ENCODE measurements at regions not wholly inside any gene's neighbourhood (a gene's known extent, or its start where the extent isn't known, plus 50 kb on each side); places are given as distances from the start of the nearest gene placed in this dataset.

DNA sequence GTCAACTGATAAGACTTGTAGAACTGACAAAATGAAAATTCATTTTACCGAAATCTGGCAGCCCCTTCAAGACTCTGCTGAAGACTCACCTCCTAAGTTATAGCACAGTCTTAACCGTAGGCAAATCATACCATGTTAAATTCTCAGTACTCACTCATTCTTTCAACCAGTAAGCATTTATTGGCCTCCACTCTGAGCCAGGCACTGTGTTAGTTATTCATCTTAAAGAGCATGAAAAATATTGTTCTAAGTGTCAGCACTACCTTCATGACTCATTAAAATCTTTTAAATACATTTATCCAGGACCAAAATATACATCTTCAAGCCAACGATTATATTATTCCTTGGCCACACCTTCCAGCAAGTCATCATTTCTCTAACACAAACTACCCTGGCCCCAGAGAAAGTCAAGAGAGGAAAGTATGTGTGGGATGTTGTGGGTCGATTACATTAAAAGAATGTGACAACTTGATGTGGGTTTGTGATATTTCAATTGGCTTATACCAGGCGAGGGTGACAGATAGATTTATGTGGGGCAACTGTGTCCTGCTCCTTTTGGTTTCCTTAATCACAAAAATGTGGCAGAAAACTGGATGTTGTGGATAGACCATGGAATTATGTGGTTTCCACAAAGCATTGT lies 55.0 kb downstream of the TMEM30B start:
- no peak for DNase-seq (ENCODE audit: low read depth)

DNA sequence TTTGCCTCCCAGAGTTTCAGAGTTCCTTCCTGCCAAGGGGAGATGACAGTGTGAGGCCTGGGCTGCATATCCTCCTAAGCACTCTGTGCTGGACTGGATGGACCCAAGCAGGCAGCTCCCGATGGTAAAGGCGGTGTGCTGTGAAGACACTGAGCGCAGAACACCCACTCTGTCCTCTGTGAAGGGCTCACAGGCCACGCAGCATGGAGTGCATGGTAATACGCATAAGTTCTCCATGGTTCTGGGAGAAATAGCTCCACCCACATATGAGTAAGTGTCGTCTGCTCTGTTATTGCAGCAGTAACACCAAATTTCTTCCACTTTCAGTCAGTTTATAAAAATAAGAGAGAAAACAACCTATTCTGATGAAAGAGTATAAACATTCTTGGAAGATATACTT lies 55.8 kb downstream of the TMEM30B start:
- DNase-seq (ENCODE audit: low read depth) = no peak

- no peak for DNase-seq (ENCODE audit: low read depth)
Observed at GRCh38 chr14:61223552-61223951, 57.6 kb downstream of the TMEM30B start.

DNA sequence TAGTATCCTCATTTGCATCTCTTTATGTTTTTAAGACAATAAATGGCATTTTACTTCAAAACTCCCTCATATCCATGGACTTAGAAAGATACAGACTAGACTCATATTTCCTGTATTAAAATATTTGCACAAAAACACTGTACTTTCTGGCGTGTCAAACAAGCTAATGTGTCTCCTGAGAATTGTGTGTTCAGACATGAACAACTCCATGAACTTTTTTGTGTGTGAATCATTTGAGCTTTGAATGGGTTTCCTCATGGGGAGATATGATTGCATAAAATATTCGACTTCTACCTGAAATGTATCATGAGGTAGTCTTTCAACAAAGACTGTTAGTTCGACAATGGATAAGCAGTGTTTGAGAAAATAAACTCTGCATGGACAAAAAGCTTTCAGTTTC lies 58.8 kb downstream of the TMEM30B start:
- no peak for DNase-seq (ENCODE audit: low read depth)

- no peak for DNase-seq (ENCODE audit: low read depth)
Observed at GRCh38 chr14:61221906-61222305, 59.2 kb downstream of the TMEM30B start.

GRCh38 chr14:61219673-61220072 lies 61.5 kb downstream of the TMEM30B start:
- DNase-seq (ENCODE audit: low read depth) = no peak

DNA sequence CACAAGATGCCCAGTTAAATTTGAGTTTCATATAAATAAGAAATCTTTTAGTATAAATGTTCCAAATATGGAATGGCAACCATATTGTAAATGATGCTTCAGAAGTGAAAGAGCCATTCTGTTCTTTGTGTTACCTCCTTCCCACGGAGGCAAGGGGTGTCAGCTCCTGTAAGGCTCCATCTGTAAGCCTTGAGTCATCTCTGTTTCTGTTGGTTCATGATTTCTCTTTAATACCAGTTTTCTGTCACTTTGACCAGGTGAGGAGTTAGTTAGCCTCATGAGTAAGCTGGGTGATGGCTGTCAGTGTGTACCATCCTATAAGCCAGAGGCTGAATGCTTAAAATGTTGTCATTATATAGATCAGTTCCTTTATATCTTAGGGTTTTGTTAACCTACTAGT lies 61.9 kb downstream of the TMEM30B start:
- DNase-seq (ENCODE audit: low read depth) = no peak

DNA sequence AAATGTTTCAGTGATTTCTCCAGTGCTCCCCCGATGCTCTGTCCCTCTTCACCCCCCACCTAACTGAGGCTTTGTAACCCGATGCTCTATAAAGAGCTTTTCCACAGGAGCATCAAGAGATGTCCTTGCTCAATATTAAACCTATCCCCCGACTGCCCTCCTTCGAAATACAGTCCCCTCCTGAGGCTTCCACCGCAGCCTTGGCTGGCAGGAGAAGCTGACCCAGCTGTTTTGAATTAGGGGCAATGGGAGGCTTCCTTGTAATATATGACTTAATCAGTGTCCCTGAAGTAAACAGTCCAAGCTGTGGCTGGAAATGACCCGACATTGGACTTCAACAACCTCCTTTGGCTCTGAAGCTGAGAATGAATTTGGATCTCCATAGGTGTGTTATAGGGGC lies 62.4 kb downstream of the TMEM30B start:
- DNase-seq (ENCODE audit: low read depth) = no peak

- DNase-seq (ENCODE audit: low read depth) = no peak
Observed at GRCh38 chr14:61218157-61218556, 63.0 kb downstream of the TMEM30B start.

GRCh38 chr14:61217516-61217915 lies 63.6 kb downstream of the TMEM30B start:
- DNase-seq (ENCODE audit: low read depth) = no peak

GRCh38 chr14:61215222-61216020 lies 65.7 kb downstream of the TMEM30B start:
- DNase-seq (ENCODE audit: low read depth) = no peak

DNA sequence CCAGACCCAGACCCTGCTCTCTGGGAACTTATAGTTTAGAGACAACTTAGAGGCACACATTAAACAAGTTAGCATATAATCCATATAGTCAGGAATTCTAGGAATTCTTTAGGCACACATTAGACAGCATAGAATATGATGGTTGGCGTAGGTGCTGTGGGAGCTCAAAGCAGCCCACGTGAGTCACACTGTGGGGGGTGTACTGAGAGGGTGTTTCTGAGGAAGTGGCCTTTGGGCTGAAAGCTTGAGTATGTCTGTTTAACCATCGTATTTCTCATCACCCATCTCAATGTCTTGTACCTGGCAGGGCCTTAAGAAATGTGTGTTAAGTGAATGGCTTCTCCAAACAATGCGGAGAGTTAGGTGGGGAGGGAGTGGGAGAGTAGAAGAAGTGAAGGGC lies 67.2 kb downstream of the TMEM30B start:
- DNase-seq (ENCODE audit: low read depth) = no peak

- DNase-seq (ENCODE audit: low read depth) = no peak
Observed at GRCh38 chr14:61213191-61213621, 67.9 kb downstream of the TMEM30B start.

DNA sequence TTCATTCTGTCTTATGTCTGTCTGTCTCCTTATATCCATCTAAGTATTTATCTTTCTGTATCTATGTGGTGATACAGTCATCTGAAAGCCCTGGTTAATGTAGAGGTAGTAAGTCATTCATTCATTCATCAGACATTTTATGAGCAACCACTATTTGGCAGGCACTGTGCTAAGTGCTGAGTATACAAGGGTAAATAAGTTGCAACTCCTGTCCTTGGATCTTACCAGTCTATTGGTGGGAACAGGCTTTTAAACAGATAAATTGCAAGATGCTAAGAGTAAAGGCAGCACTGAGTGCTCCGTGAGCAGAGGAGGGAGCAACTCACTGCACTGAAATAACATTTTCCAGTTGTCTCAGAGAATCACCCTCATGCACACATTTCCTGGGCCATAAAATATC lies 68.6 kb downstream of the TMEM30B start:
- no peak for DNase-seq (ENCODE audit: low read depth)

DNA sequence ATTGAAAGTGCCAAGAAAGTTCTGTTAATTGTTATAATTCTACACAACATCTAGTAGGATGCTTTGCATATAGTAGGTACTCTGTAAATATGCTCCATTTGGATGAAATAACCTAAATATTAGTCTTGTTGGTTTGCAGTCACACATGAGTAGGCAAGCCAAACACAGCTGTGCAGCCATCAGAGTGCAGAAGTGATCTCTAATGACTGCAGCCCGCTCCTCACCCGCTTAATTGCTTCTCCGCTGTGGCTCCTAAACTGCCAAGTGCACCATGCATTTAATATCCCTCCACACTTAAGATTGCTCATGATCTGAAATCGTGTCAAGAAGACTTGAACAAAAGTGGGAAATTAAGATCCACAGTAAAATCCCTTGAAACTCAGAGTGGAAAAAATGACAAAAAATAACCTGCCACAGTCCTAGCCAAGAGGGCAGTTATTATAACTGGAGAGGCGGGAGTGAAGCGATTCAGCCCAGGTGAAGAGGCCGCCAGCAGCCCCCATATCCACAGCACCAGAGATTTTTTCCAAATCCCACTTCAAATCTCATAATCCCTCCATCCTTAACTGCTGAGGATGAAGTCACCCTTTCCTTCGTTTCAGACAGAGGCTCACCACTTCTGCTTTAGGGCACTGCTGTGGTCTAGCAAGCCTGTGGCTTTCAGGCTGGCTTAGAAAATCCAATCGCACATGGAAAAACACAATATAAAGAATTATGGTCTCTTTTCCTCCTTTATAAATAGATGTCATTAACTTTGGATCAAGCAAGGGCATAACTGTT lies 69.5 kb downstream of the TMEM30B start:
- DNase-seq (ENCODE audit: low read depth) = no peak

DNA sequence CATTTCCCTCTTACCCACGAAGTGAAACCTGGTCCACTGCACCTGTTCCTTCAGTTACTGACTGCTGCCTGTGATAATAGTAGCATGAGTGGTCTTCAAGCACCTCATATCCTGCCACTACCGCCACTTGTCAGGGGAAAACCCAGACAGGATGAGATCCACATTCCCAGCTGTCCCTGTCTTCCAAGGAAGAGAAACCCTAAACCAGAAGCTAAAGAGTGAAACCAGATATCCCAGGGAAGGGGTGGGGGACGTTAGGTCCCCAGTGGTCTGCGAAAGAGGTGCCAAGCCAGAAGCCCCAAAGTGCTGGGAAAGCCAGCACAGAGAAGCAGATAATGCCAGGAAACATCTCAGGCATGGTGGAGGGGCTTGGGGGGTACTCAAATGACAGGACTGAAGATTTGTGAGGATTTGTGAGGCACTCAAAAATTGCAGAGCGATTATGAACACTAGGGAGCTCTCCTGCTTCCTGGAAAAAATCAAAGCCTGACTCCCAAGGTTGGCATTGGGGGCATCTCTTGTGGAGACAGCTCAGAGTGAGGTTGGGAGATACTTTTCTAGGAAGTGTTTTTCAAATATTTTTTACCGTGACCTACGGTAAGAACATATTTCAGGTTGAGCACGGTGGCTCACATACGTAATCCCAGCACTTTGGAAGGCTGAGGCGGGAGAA lies 77.9 kb downstream of the TMEM30B start:
- no peak for DNase-seq (ENCODE audit: low read depth)

- no peak for DNase-seq (ENCODE audit: low read depth)
Observed at GRCh38 chr14:61202124-61202523, 79.0 kb downstream of the TMEM30B start.

DNA sequence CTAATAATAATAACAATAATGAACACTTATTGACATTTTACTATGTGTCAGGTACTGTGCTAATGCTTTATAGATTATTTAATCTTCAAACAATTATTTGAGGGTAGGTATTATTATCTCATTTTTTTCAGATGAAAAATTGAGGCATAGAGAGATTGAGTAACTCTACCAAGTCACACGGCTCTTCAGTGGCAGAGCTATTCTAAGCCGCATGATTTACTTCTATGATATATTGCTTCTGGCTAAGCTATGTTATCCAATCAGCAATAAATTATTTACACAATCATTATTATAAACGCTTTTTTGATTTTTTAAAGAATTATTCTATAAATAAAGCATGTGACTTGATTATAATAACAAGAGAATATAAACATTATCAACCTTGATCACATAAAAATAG lies 80.0 kb downstream of the TMEM30B start:
- no peak for DNase-seq (ENCODE audit: low read depth)

DNA sequence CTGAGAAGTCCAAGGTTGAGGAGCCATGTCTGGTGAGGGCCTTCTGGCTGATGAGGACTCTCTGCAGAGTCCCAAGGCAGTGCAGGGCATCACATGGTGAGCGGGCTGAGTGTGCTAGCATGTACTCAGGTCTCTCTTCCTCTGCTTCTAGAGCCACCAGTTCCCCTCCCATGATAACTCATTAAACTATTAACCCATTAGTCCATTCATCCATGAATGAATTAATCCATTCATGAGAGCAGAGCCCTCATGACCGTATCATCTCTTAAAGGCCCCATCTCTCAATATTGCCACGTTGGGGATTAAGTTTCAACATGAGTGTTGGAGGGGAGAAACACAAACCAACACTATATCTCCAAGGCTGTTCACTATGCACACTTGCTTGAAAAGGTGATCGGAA lies 83.7 kb downstream of the TMEM30B start:
- DNase-seq (ENCODE audit: low read depth) = no peak

- no peak for DNase-seq (ENCODE audit: low read depth)
Observed at GRCh38 chr14:61196792-61197191, 84.3 kb downstream of the TMEM30B start.

GRCh38 chr14:61196034-61196433 lies 85.1 kb downstream of the TMEM30B start:
- no peak for DNase-seq (ENCODE audit: low read depth)

DNA sequence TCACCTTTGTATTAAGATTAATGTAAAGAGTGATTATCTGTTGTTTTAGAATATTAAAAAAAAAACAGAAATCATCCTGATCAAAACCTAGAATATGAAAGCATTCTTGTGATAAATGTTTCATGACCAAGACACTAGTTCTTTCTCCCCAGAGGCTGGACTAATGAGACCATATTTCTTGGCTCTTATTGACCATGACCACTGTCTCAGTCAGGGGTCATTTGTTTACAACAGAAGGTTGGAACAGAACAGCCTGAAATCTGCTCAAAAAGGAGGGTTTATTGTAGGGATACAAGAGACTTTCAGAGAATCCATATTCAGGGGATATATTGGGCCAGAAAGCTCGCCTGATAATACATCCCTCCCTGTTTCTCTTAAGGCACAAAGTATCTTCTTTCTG lies 87.7 kb downstream of the TMEM30B start:
- DNase-seq (ENCODE audit: low read depth) = no peak

All from HS-27A (cell line).